Spleen (tissue), 11 donors: ENCODE measurements at regions not wholly inside any gene's neighbourhood (a gene's known extent, or its start where the extent isn't known, plus 50 kb on each side); places are given as distances from the start of the nearest gene placed in this dataset.

ENCODE experiments used
- DNase-seq: peaks from one replicate; pipeline ENCODE4 v3.0.0-alpha.2; 2020
- H3K27ac ChIP-seq, 8 donors: fragments of 200-600 bp; sonication (generic) in 7 of 8; 1 replicate in 4 of 8; 2 replicates in 4 of 8; pipeline versions ENCODE4 v1.5.0 to v1.8.0; 2016 to 2021; ENCODE audit warnings: inconsistent platforms in 4 of 8, mild to moderate bottlenecking in 4 of 8, moderate library complexity in 1 of 8
- H3K27me3 ChIP-seq, 7 donors: fragments of 200-600 bp; sonication (generic) in 6 of 7; replicated peaks in 1 of 7; 1 replicate in 4 of 7; 2 replicates in 3 of 7; pipeline versions ENCODE4 v1.5.0 to v1.8.0; 2016 to 2021; ENCODE audit warnings: inconsistent platforms in 3 of 7, mild to moderate bottlenecking in 1 of 7
- H3K36me3 ChIP-seq, 6 donors: fragments of 200-600 bp; sonication (generic) in 5 of 6; 1 replicate in 4 of 6; 2 replicates in 2 of 6; pipeline versions ENCODE4 v1.5.0 to v1.8.0; 2016 to 2021; ENCODE audit warnings: inconsistent platforms in 2 of 6
- H3K4me1 ChIP-seq, 6 donors: fragments of 200-600 bp; sonication (generic) in 5 of 6; 1 replicate in 3 of 6; 2 replicates in 3 of 6; pipeline versions ENCODE4 v1.5.0 to v1.8.0; 2016 to 2021; ENCODE audit warnings: inconsistent platforms in 3 of 6
- H3K4me3 ChIP-seq, 8 donors: fragments of 200-600 bp; sonication (generic) in 7 of 8; 1 replicate in 4 of 8; 2 replicates in 4 of 8; pipeline versions ENCODE4 v1.5.0 to v1.8.0; 2016 to 2021; ENCODE audit warnings: inconsistent platforms in 4 of 8, mild to moderate bottlenecking in 4 of 8, moderate library complexity in 2 of 8
- H3K9me3 ChIP-seq, 8 donors: fragments of 200-600 bp; sonication (generic) in 7 of 8; 1 replicate in 4 of 8; 2 replicates in 4 of 8; pipeline versions ENCODE4 v1.5.0 to v1.8.0; 2016 to 2021; ENCODE audit warnings: inconsistent platforms in 4 of 8
- CTCF ChIP-seq, 11 experiments: fragments of 200-600 bp in 7 of 11; fragments of 450-650 bp in 4 of 11; sonication (generic) in 4 of 11; IDR thresholded peaks in 8 of 11; conservative IDR thresholded peaks in 3 of 11; 1 replicate in 7 of 11; 2 replicates in 4 of 11; pipeline versions ENCODE4 v1.4.0 to v1.8.0; 2016 to 2021; ENCODE audit warnings: antibody characterized with exemption in 11 of 11, inconsistent platforms in 4 of 11, mild to moderate bottlenecking in 1 of 11
- POLR2A ChIP-seq, 3 donors: fragments of 450-650 bp; IDR thresholded peaks; one replicate each; pipeline ENCODE4 v1.5.1; 2017; ENCODE audit warnings: antibody characterized with exemption in 3 of 3, mild to moderate bottlenecking in 1 of 3
- POLR2AphosphoS5 ChIP-seq, 3 donors: sonication (generic); formaldehyde crosslinking; IDR thresholded peaks; one replicate each; pipeline ENCODE4 v1.5.1; 2017; ENCODE audit warnings: antibody characterized with exemption in 3 of 3
- WGBS, 5 donors: extraction: QIAGEN DNeasy Blood & Tissue Kit in 3 of 5; methylation state at CpG; one replicate each; pipeline versions ENCODE4 v1.1.5 to v1.1.7; 2013 to 2018; 5-methylcytosine and 5-hydroxymethylcytosine counted together
- intact Hi-C: fragments of 100-400 bp; cut with DNase I; formaldehyde crosslinking; loops from one replicate; pipeline ENCODE4 v1.15.0; 2023; ENCODE audit warnings: low total_unique reads
- donor health status: healthy with polysubstance abuse.
- donor health status: DM: no; HTN: no; CAD: no; lungs with moderate emphysema.
- donor health status: DM: no; HTN: no; CAD: no.
- donor health status: Bipolar disorder and iron deficiency.
- donor health status: healthy.
- donor health status: DM: no; HTN: no; CAD: no.
- donor health status: DM: yes; HTN: yes; CAD: no.

- no peak overlapping the region for H3K4me3 ChIP-seq
- DNase-seq: no peak
- H3K9me3 ChIP-seq: peaks cover 0 to 32% (median 0%) of the 10 kb centered on the region in 8 donors
- H3K36me3 ChIP-seq: no peaks in the 10 kb centered on the region
- intact Hi-C loops: no loop called here
- H3K4me1 ChIP-seq: no peaks in the 10 kb centered on the region
- no peak overlapping the region for H3K27ac ChIP-seq
- peaks cover 0 to 4% (median 0%) of the 10 kb centered on the region in 7 donors for H3K27me3 ChIP-seq
- 80 to 94% (median 84%) methylated on average over 5 to 12 of the region's 12 CpGs for WGBS, 5 donors
- TF ChIP-seq POLR2AphosphoS5 (IDR thresholded peaks at IDR 0.05): no peak
- TF ChIP-seq POLR2A (IDR thresholded peaks at IDR 0.05): no peak
- no peak for TF ChIP-seq CTCF (IDR thresholded peaks at IDR 0.05 in 8 of 11, conservative IDR thresholded peaks at IDR 0.05 in 3 of 11)
Observed at GRCh38 chr5:3214838-3215374, 380.7 kb upstream of the IRX1 start.

- TF ChIP-seq POLR2AphosphoS5 (IDR thresholded peaks at IDR 0.05) (no peak), CTCF (IDR thresholded peaks at IDR 0.05 in 8 of 11, conservative IDR thresholded peaks at IDR 0.05 in 3 of 11) (no peak), POLR2A (IDR thresholded peaks at IDR 0.05) (no peak)
- intact Hi-C loops: no loop called here
- WGBS, 5 donors: 79 to 89% (median 85%) methylated on average over 7 to 8 of the region's 8 CpGs
Observed at GRCh38 chr5:3214396-3214795, 381.2 kb upstream of the IRX1 start.

GRCh38 chr5:3212869-3213268 lies 382.8 kb upstream of the IRX1 start:
- no peak overlapping the region for H3K4me3 ChIP-seq
- intact Hi-C loops: no loop called here
- TF ChIP-seq CTCF (IDR thresholded peaks at IDR 0.05 in 8 of 11, conservative IDR thresholded peaks at IDR 0.05 in 3 of 11): no peak
- TF ChIP-seq POLR2AphosphoS5 (IDR thresholded peaks at IDR 0.05): no peak
- no peak for TF ChIP-seq POLR2A (IDR thresholded peaks at IDR 0.05)
- DNase-seq: no peak
- H3K27me3 ChIP-seq: peaks cover 0 to 4% (median 0%) of the 10 kb centered on the region in 7 donors
- H3K9me3 ChIP-seq: peaks cover 0 to 28% (median 0%) of the 10 kb centered on the region in 8 donors
- no peaks in the 10 kb centered on the region for H3K36me3 ChIP-seq
- WGBS, 5 donors: 84 to 91% (median 86%) methylated on average over 15 of the region's 15 CpGs
- no peaks in the 10 kb centered on the region for H3K4me1 ChIP-seq
- no peak overlapping the region for H3K27ac ChIP-seq

More at GRCh38 chr5:3214396-3214795, 381.2 kb upstream of the IRX1 start:
- Histone ChIP-seq H3K9me3 (peaks cover 0 to 28% (median 0%) of the 10 kb centered on the region in 8 donors), H3K4me1 (no peaks in the 10 kb centered on the region), H3K27ac (no peak overlapping the region), H3K36me3 (no peaks in the 10 kb centered on the region), H3K27me3 (peaks cover 0 to 4% (median 0%) of the 10 kb centered on the region in 7 donors), H3K4me3 (no peak overlapping the region)
- no peak for DNase-seq

- WGBS, 5 donors: 57 to 87% (median 66%) methylated on average over 7 to 9 of the region's 9 CpGs
Observed at GRCh38 chr5:3210531-3210930, 385.1 kb upstream of the IRX1 start.

More at GRCh38 chr5:3210531-3210930, 385.1 kb upstream of the IRX1 start:
- H3K9me3 ChIP-seq: peaks cover 0 to 32% (median 0%) of the 10 kb centered on the region in 8 donors
- intact Hi-C loops: no loop called here
- H3K36me3 ChIP-seq: no peaks in the 10 kb centered on the region
- peak; percentile 58 for DNase-seq
- no peaks in the 10 kb centered on the region for H3K4me1 ChIP-seq
- peaks cover 0 to 4% (median 0%) of the 10 kb centered on the region in 7 donors for H3K27me3 ChIP-seq
- H3K4me3 ChIP-seq: no peak overlapping the region
- H3K27ac ChIP-seq: no peak overlapping the region
- TF ChIP-seq CTCF (IDR thresholded peaks at IDR 0.05 in 8 of 11, conservative IDR thresholded peaks at IDR 0.05 in 3 of 11): no peak
- no peak for TF ChIP-seq POLR2AphosphoS5 (IDR thresholded peaks at IDR 0.05)
- no peak for TF ChIP-seq POLR2A (IDR thresholded peaks at IDR 0.05)
